ENCODE measurements at regions not wholly inside any gene's neighbourhood (a gene's known extent, or its start where the extent isn't known, plus 50 kb on each side); places are given as distances from the start of the nearest gene placed in this dataset.

- H3K27ac ChIP-seq (ENCODE audit: low read length), result no peak overlapping the region
- no peak overlapping the region for H2AFZ ChIP-seq (ENCODE audit: low read length)
- ChIA-PET CTCF (no interaction called here), POLR2A (ENCODE audit: unreplicated experiment) (no interaction called here)
- no peak for DNase-seq
- no peak overlapping the region for H3K9ac ChIP-seq (ENCODE audit: low read length)
- intact Hi-C loops (cut with micrococcal nuclease), result no loop called here
- H3K9me3 ChIP-seq (ENCODE audit: low read length), result no peaks in the 10 kb centered on the region
- no TSS peak for BruUV-seq (replicated peaks)
- no peak for TF ChIP-seq EZH2 (IDR thresholded peaks at IDR 0.05; ENCODE audit: low read length, unreplicated experiment)
- no peak for TF ChIP-seq EZH2phosphoT487 (IDR thresholded peaks at IDR 0.05; ENCODE audit: borderline replicate concordance, low read length)
- no peak for TF ChIP-seq CTCF (conservative IDR thresholded peaks at IDR 0.05; ENCODE audit: low read depth, low read length)
- no peaks in the 10 kb centered on the region for H4K20me1 ChIP-seq (ENCODE audit: low read length)
- H3K4me2 ChIP-seq (ENCODE audit: low read length), result no peak overlapping the region
- peaks cover 13% of the 10 kb centered on the region for H3K4me1 ChIP-seq (ENCODE audit: insufficient read depth, low read length)
- H3K36me3 ChIP-seq (ENCODE audit: low read depth, low read length), result no peaks in the 10 kb centered on the region
- no peak overlapping the region for H3K4me3 ChIP-seq (ENCODE audit: low read length)
- no peaks in the 10 kb centered on the region for H3F3A ChIP-seq (ENCODE audit: low read length, unreplicated experiment)
- H3K9me2 ChIP-seq (replicated peaks; ENCODE audit: low read length), result no peaks in the 10 kb centered on the region
- no peaks in the 10 kb centered on the region for H3K79me2 ChIP-seq (ENCODE audit: low read length)
- no peaks in the 10 kb centered on the region for H3K27me3 ChIP-seq (ENCODE audit: low read length)
- no peak for ATAC-seq
Observed at GRCh38 chr10:3293581-3294431, 121.2 kb upstream of the PITRM1 start.

GRCh38 chr10:3292636-3293035, 120.1 kb upstream of the PITRM1 start:
- Histone ChIP-seq H3K4me1 (ENCODE audit: insufficient read depth, low read length) (peaks cover 13% of the 10 kb centered on the region), H4K20me1 (ENCODE audit: low read length) (no peaks in the 10 kb centered on the region), H3K79me2 (ENCODE audit: low read length) (no peaks in the 10 kb centered on the region), H3K27ac (ENCODE audit: low read length) (no peak overlapping the region), H3K27me3 (ENCODE audit: low read length) (no peaks in the 10 kb centered on the region), H3K9ac (ENCODE audit: low read length) (no peak overlapping the region), H3F3A (ENCODE audit: low read length, unreplicated experiment) (no peaks in the 10 kb centered on the region), H3K9me3 (ENCODE audit: low read length) (no peaks in the 10 kb centered on the region), H3K9me2 (replicated peaks; ENCODE audit: low read length) (no peaks in the 10 kb centered on the region), H3K36me3 (ENCODE audit: low read depth, low read length) (no peaks in the 10 kb centered on the region), H2AFZ (ENCODE audit: low read length) (no peak overlapping the region), H3K4me2 (ENCODE audit: low read length) (no peak overlapping the region), H3K4me3 (ENCODE audit: low read length) (no peak overlapping the region)
- intact Hi-C loops (cut with micrococcal nuclease), result no loop called here
- ChIA-PET POLR2A (ENCODE audit: unreplicated experiment) (no interaction called here), CTCF (no interaction called here)
- DNase-seq (no peak), ATAC-seq (no peak)
- TF ChIP-seq CTCF (conservative IDR thresholded peaks at IDR 0.05; ENCODE audit: low read depth, low read length), result no peak
- no peak for TF ChIP-seq EZH2 (IDR thresholded peaks at IDR 0.05; ENCODE audit: low read length, unreplicated experiment)
- no peak for TF ChIP-seq EZH2phosphoT487 (IDR thresholded peaks at IDR 0.05; ENCODE audit: borderline replicate concordance, low read length)
- no TSS peak for BruUV-seq (replicated peaks)

GRCh38 chr10:3290550-3290949, 118.0 kb upstream of the PITRM1 start:
- POLR2A ChIA-PET (ENCODE audit: unreplicated experiment), result no interaction called here
- ATAC-seq, result no peak
- no peak overlapping the region for H3K27ac ChIP-seq (ENCODE audit: low read length)
- no peak overlapping the region for H3K4me3 ChIP-seq (ENCODE audit: low read length)
- no peaks in the 10 kb centered on the region for H3F3A ChIP-seq (ENCODE audit: low read length, unreplicated experiment)
- no peaks in the 10 kb centered on the region for H3K27me3 ChIP-seq (ENCODE audit: low read length)
- H4K20me1 ChIP-seq (ENCODE audit: low read length), result no peaks in the 10 kb centered on the region
- no TSS peak for BruUV-seq (replicated peaks)
- H2AFZ ChIP-seq (ENCODE audit: low read length), result no peak overlapping the region
- H3K4me1 ChIP-seq (ENCODE audit: insufficient read depth, low read length), result peaks cover 9% of the 10 kb centered on the region
- no peaks in the 10 kb centered on the region for H3K36me3 ChIP-seq (ENCODE audit: low read depth, low read length)
- no peaks in the 10 kb centered on the region for H3K79me2 ChIP-seq (ENCODE audit: low read length)
- H3K9me2 ChIP-seq (replicated peaks; ENCODE audit: low read length), result no peaks in the 10 kb centered on the region
- DNase-seq, result no peak
- intact Hi-C loops (cut with micrococcal nuclease), result no loop called here
- H3K9me3 ChIP-seq (ENCODE audit: low read length), result no peaks in the 10 kb centered on the region
- H3K4me2 ChIP-seq (ENCODE audit: low read length), result no peak overlapping the region
- no peak overlapping the region for H3K9ac ChIP-seq (ENCODE audit: low read length)
- CTCF ChIA-PET, result no interaction called here
- TF ChIP-seq EZH2 (IDR thresholded peaks at IDR 0.05; ENCODE audit: low read length, unreplicated experiment) (no peak), CTCF (conservative IDR thresholded peaks at IDR 0.05; ENCODE audit: low read depth, low read length) (no peak), EZH2phosphoT487 (IDR thresholded peaks at IDR 0.05; ENCODE audit: borderline replicate concordance, low read length) (no peak)

Measured in PC-3 (cell line).